ENCODE measurements at regions not wholly inside any gene's neighbourhood (a gene's known extent, or its start where the extent isn't known, plus 50 kb on each side); places are given as distances from the start of the nearest gene placed in this dataset.

GRCh38 chr5:73997960-73998359 lies 372.0 kb downstream of the ARHGEF28 start:
- DNase-seq: no peak

DNA sequence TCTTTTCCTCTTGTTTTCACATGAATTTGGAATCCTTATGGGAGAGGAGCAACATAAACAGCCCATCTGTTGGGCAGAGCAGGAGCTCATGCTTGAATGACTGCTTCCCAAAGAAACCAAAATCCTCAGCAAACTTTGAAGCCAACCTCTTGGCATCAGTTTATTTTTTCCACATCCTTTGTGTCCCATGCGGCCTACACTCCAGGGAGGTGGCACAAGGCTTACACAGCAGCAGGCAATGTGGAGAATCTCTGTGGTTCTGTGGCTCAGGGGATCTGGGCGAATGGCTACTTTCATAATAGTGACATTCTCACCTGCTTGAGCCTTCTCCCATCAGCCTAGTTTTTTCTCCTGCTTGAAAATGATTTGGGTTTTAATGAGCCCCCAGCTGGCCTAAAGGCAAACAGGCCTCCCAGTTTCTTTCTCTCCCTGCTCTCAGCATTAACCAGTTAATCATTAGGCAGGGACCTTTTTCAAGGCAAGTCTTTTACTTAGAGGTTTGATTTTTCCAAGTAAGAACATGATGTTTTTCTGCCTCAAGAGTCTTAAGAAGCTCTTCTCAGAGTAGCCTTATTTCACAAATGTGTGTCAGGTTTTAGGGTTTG lies 370.3 kb downstream of the ARHGEF28 start:
- DNase-seq: no peak

- no peak for DNase-seq
Measured at GRCh38 chr5:73994963-73995362, 369.0 kb downstream of the ARHGEF28 start.
